GM21529 (cell line): ENCODE measurements at regions not wholly inside any gene's neighbourhood (a gene's known extent, or its start where the extent isn't known, plus 50 kb on each side); places are given as distances from the start of the nearest gene placed in this dataset.
"Not testable (repeated sequence)": the region's sequence is repeated elsewhere in the genome, so short reads cannot be mapped to it uniquely, and the experiment has no call there.

Experiments
- ATAC-seq: cut with Tn5 transposase; IDR thresholded peaks from one replicate; pipeline ENCODE4 v1.9.1; 2021; ENCODE audit not compliant: unreplicated experiment

- no peak for ATAC-seq
These were observed 529.5 kb downstream of the NTRK3 start for GRCh38 chr15:87727073-87727472.

GRCh38 chr15:87724330-87724729, 532.2 kb downstream of the NTRK3 start:
- no peak for ATAC-seq

DNA sequence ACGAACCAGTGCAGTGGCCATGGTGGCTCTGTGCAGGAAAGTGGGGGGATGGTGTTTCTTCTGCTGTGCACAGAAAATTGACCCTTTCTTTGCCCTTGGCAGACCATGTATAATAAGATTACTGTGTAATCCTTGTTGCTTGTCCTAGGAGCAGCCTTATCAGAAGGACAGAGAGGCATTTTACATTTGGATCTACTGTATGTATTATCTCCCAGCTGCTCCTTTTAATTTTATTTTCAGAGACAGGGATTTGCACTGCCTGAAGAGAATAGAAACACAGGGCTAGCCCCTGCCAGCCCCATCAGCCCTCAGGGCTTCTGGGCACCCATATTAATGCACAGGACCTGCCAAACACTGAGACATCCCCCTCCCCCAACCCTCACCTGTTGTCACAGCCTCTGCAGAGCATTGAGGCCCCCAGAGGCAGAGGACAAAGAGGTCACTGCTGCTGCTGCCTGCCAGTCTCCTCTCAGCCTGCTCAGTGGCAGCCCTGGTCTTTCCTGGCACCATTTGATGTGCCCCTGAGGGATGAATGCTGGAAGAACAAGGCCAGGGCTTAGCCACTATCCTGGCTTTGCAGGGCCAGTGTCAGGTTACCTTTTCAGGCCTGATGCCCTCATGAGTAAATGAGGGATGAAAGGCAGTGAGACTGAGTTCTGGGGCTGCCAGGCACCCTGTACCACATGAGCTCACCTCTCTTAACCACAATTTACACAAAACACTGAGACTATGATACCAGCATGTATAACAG, 533.4 kb downstream of the NTRK3 start:
- no peak for ATAC-seq

DNA sequence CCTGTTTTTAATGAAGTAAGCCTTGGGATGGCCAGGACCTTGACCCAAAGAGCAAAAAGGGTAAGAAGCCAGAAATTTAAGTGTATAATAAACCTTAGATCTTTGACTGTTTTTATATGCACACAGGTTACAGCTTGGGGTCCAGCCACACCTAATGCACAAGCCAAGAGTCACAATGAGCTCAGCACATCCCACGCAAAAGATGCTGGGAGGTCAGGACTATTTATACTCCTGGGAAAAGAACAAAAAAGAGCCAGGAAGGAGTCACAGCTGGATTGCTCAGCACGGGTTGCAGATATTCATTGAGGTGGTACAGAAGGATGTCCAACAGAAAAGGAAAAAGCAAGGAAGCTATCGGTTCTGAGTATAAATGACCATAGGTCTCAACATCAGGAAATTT, 536.3 kb downstream of the NTRK3 start:
- no peak for ATAC-seq

- no peak for ATAC-seq
These were observed 540.1 kb downstream of the NTRK3 start for GRCh38 chr15:87716422-87716821.

DNA sequence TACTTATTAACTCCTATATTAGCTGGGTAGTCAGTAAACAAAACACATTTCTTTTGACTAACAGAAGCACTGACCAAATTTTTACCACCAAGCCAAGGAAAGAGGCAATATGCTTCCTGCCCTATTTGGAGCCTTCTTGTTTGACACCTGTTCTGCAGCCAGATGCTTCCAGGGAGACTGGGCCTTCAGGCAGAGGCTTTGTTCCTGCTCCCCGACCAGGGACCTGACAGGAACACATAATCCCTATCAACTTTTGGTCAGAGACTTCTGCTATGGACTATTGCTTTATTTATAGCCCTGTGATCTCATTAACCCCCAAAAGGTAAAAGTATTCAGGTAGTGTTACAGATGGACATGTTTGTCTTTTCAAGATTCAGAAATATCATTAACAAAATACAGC, 541.3 kb downstream of the NTRK3 start:
- no peak for ATAC-seq

- no peak for ATAC-seq
These were observed 543.1 kb downstream of the NTRK3 start for GRCh38 chr15:87713475-87713879.

- ATAC-seq = no peak
These were observed 544.3 kb downstream of the NTRK3 start for GRCh38 chr15:87712211-87712610.

DNA sequence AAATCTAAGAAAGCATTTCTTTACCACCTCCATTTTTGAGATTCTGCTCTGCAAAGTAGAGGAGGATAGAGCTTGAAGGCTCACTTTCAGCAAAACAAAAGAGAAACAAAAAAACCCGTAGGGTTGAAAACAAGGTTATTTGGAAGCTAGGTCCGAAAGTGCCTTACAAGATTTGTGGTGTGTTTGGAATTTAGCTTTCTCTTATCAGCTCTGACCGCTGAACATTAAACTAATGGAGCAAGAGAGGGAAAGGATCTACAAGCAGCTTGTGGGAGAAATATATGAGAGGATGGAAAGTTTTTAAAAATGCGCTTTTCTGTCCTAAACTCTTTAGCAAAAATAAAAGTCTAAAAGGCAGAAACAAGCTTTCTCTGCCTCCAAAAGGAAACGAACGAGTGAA, 545.5 kb downstream of the NTRK3 start:
- no peak for ATAC-seq

DNA sequence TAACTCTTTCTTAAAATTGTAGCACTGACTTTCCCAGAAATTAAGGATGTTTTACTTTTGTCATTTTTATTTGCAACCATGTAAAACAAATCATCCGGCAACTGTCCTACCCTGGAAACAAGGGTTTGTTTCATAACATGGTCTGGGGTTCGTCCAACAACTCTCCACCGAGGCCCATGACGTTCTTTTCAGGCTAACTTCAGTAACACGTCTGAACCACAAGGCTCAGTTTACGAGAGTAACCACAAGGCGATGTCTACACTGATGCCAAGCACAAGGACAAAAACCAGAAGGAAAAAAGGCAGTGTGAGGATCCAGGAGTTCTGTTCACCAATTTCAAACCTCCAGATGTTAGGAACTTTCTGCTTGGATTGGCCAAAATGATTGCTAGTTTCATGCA, 546.1 kb downstream of the NTRK3 start:
- no peak for ATAC-seq

- no peak for ATAC-seq
These were observed 548.9 kb downstream of the NTRK3 start for GRCh38 chr15:87707566-87708130.

DNA sequence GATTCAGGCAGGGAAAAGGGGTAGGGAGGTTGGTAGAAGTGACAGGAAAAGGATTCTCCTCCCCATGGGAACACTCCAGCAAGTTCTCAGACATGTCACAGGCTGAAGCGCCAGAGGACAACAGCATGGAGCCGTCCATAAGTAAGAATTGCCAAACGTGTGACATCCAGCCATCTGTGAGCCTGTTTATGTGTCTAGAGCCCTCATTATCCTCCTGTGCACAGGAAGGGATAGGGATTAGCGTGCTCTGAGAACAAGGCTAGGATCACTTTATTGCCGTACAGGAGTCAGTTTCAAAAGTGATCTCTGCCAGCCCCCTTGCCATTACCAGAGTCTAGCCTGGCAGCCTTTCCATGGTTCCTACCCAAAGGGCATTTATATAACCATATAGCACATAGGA, 549.5 kb downstream of the NTRK3 start:
- no peak for ATAC-seq

GRCh38 chr15:87706001-87706400, 550.5 kb downstream of the NTRK3 start:
- ATAC-seq = no peak

DNA sequence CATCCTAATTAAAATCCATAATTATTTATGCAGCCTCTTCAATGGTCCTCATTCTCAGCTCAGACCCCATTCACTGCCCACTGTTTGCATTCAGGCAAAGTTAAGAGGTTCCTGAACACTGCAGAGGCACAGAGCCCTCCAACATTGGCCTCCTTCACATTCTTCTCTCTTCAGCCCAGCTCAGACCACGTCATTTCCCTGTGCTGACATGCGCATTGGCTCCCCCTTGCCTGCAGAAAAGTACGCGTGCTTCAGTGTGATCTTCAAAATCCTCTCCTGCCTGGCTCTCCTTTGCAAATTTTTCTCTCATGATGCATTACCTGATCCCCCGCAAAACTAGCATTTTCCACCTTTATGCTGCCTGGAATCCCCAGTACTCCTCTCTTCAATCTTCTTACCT, 552.3 kb downstream of the NTRK3 start:
- no peak for ATAC-seq

- ATAC-seq = no peak
These were observed 553.0 kb downstream of the NTRK3 start for GRCh38 chr15:87703327-87704111.

- ATAC-seq = no peak
These were observed 554.3 kb downstream of the NTRK3 start for GRCh38 chr15:87702270-87702669.

GRCh38 chr15:87698467-87698866, 558.1 kb downstream of the NTRK3 start:
- ATAC-seq = not testable (repeated sequence)

DNA sequence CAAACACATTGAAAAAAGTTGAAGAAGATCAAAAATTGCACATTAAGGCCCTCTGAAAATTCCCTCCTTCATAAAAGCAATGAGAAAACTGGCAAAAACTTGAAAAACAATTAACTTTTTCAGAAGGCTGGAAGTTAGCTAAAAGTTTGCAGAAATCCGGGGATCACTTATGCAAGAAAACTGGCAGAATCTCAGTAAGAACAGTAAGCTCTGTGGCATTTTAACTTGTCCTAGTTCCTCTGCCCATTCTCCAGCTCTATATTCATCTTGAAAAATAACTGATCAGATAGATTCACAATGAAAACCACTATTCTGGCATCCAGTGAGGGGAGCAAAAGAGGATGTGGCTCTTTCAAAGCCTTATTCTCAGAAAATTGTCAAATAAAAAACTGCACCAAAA, 566.8 kb downstream of the NTRK3 start:
- ATAC-seq = no peak

- ATAC-seq = no peak
These were observed 569.0 kb downstream of the NTRK3 start for GRCh38 chr15:87687523-87687870.

- no peak for ATAC-seq
These were observed 569.6 kb downstream of the NTRK3 start for GRCh38 chr15:87686841-87687522.

DNA sequence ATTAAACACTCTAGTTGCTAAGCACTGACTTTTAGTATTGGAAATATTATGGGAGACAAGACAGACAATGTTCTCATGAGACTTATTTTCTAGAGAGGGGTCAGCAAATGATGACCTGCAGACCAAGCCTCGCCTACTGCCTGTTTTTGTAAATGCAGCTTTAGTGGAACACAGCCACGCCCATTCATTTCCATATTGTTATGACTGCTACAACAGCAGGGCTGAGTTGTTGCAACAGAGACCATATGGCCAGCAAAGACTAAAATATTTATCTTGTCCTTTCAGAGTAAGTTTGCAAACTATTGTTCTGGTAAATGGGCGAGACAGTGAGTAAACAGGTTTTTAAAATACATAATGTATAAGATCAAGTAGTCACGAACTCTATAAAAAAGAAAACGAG, 570.2 kb downstream of the NTRK3 start:
- no peak for ATAC-seq

DNA sequence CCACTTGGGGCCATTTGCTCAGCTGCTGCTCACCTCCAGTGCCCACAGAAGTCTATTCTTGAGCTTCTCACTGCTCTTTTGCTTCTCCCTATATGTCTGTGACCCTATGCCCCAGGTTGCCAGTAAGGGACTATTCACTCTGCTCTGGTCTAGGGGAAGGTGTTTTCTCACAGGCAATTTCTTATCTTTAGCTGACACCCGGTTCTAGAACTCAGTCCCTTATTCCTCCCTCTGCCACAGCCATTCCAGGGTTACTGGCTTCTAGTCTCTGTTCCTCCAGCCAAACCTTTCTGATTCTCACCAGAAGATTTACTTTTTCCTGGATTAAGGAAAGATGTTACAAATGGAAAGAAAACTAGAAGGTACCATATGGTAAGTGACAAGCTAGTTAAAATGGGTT, 574.0 kb downstream of the NTRK3 start:
- ATAC-seq = no peak
